ENCODE measurements at regions not wholly inside any gene's neighbourhood (a gene's known extent, or its start where the extent isn't known, plus 50 kb on each side); places are given as distances from the start of the nearest gene placed in this dataset.

GRCh38 chr14:42173206-42173605 is 566.5 kb downstream of the LRFN5 start:
- TF ChIP-seq CTCF (IDR thresholded peaks at IDR 0.05) = no peak
- no peak for TF ChIP-seq POLR2AphosphoS5 (IDR thresholded peaks at IDR 0.05; ENCODE audit: low read depth, low read length)
- no peak for TF ChIP-seq TCF7L2 (IDR thresholded peaks at IDR 0.05; ENCODE audit: low read depth, low read length)
- no peak for TF ChIP-seq SIN3A (IDR thresholded peaks at IDR 0.05; ENCODE audit: borderline replicate concordance, insufficient read depth, low read depth, low read length)
- no peak for TF ChIP-seq REST (IDR thresholded peaks at IDR 0.05; ENCODE audit: insufficient read depth in 1 of 2, low read depth in 2 of 2, low read length in 1 of 2)

Measured in Panc1 (cell line).